KG1 (cell line): ENCODE measurements at regions not wholly inside any gene's neighbourhood (a gene's known extent, or its start where the extent isn't known, plus 50 kb on each side); places are given as distances from the start of the nearest gene placed in this dataset.

Experiments used
- DNase-seq: peaks from one replicate; lab custom pipeline; 2025; lab: John Stamatoyannopoulos, UW

DNA sequence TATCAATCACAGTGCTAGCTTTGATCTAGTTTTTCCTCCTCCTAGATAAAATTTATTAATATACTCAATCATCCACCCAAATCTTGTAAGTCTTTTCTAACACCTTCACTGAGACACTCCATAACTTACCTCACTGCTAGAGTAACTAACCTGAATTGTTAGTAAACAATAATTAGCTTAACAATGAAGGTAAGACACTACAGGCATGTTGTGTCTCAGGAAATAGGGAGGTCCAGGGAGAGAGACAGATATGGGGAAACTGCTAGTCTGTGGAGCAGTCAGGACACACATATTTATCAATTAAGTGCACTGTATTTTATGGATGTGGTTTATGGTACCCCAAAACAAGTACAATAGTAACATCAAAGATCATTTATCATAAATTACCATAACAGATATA lies 94.2 kb upstream of the SSTR1 start:
- DNase-seq = no peak

DNA sequence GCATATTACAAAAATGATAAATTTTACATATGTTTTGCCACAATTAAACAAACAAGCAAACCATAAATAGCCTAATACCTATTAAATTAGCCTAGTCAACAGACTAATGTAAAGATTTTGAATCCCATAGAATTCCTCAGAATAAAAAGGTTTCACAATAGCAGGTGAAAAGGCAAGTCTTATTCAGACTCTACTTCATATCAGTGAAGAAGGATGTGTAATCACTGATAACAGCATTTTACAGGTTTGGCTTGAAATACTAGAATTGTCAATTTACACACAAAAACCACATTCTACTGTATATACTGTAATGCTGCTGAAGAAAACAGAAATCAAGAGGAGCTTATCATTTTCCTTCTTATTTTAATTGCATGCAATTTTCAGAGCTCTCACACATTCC lies 90.8 kb upstream of the SSTR1 start:
- no peak for DNase-seq

- no peak for DNase-seq
Measured at GRCh38 chr14:38120109-38120508, 87.6 kb upstream of the SSTR1 start.

DNA sequence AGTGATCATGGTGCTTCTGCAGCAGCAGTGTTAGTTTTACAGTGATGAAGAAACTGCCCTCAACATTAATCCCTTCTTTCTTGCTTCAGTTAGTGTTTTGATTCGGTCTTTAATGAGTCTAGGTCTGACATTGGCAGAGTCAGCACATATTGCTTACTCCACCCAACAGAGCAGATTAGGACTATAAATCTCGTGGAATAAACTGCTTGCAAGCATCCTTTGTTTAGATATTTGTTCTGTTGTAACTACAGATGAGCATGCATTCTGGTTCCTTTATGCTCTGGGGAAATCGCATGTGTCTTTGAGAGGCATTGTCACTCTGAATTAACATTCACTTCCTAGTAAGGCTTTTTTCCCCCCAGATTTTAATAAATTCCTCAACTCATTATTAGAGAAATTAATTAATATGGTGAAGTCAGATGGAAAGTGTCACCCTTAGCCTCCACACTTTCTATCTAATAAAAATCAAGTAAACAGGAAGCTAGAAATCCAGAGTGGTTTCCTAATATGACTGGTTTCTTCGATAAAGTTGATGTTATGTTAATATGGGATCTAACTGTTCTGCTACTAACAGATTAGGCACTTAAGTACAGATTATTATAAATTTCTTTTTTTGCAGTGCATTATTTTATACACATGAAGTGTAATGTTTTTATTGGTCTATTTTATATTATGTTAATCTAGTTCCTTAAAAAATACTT lies 86.2 kb upstream of the SSTR1 start:
- no peak for DNase-seq

GRCh38 chr14:38122241-38122640 lies 85.5 kb upstream of the SSTR1 start:
- DNase-seq = no peak

GRCh38 chr14:38124506-38124905 lies 83.2 kb upstream of the SSTR1 start:
- no peak for DNase-seq

DNA sequence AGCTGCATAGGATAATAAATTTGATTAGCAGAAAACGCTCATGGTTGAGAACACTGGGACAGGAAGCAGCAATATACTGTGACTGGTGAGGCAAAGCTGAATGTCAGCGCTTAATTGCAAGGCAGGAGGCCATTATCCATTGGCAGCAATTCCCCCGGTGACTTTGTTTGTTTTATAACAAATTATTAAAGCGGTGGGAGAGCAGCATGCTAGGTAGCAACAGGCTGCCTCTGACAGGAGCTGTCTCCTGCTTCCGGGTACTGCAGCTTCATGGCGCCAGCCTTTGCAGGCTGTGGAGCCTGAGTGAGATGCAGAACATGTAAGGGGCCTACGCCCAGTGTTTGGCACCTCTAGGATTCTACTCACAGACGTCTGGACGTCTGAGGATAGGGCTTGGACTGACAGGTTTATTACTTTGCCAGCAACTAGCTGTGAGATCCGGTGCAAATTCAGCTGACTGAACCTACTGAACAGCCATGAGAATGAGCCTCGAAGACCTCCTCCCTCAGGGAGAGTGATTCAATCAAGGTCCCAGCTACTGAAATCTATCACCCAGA lies 82.1 kb upstream of the SSTR1 start:
- DNase-seq = no peak

- DNase-seq = no peak
Measured at GRCh38 chr14:38127356-38127755, 80.3 kb upstream of the SSTR1 start.

DNA sequence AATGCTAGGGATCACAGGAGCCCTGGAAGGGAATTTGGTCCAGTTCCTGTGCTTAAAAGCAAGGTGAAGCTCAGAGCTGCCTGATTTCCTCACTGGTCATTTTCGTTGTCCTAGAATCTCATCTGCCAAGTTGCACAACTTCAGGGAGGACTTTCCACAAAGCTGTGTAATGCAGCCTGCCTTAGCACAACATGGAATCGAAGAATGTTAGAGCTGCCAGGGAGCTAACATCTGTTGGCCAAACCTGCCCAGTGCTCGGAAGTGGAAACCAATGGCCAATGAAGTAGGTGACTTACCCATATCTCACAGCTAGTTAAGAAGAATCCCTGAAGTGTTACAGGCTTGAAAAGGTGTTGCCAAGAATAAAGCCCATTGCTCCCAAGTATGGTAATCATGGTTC lies 79.9 kb upstream of the SSTR1 start:
- DNase-seq = no peak

- no peak for DNase-seq
Measured at GRCh38 chr14:38128640-38129039, 79.1 kb upstream of the SSTR1 start.

DNA sequence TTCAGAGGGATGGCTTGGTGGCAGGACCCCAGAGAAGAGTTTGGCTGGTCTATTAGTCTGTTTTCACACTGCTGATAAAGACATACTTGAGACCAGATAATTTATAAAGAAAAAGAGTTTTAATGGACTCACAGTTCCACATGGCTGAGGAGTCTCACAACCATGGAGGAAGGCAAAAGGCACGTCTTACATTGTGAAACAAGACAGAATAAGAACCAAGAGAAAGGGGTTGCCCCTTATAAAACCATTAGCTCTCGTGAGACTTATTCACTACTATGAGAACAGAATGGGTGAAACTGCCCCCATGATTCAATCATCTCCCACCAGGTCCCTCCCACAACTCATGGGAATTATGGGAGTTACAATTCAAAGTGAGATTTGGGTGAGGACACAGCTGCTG lies 78.5 kb upstream of the SSTR1 start:
- no peak for DNase-seq

GRCh38 chr14:38129705-38130104 lies 78.0 kb upstream of the SSTR1 start:
- DNase-seq = no peak

DNA sequence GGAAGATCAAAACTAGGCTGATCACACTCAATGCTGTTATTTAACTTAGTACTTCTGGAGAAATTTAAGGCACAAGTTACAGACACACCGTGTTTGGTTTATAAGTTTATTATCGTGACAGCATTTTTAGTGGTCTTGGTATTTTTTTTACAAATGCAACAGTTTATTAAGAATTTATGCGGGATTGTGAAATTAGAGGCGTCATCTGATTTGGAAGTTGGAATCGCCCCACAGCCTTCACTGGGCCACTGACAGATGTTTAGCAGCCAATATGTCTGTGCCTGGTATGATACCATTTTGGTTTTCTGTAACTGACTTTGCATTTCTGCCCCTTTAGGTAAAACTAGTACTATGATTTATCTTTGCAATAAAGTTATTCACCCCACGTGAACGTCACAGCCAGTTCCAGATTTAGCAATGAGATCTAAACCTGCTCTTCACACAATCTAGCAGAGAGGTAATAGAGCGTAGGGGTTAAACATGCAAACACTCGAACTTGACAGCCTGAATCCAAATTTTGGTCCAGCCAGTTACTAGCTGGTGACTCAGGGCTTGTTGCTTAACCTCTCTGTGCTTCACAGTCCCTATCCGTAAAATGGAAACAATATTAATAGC lies 73.2 kb upstream of the SSTR1 start:
- no peak for DNase-seq

GRCh38 chr14:38135106-38135867 lies 72.4 kb upstream of the SSTR1 start:
- DNase-seq = no peak

DNA sequence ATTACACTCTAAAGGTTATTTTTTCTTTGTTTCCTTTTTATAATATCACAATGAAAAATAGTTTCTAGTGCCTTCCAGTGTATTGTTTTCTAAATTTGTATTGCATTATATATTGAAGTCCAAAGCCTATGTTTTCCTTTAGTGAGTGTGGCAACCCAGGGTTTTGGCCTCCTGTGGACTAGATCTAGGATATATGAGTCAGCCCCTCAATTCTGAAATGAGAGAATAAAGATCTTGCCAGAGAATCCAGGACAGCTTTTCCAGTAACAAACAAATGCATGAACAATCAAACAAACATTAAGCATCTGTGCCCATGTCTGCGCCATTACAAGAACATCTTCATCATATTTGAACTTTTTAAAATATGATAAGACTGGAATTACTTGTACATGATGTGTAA lies 70.7 kb upstream of the SSTR1 start:
- no peak for DNase-seq

DNA sequence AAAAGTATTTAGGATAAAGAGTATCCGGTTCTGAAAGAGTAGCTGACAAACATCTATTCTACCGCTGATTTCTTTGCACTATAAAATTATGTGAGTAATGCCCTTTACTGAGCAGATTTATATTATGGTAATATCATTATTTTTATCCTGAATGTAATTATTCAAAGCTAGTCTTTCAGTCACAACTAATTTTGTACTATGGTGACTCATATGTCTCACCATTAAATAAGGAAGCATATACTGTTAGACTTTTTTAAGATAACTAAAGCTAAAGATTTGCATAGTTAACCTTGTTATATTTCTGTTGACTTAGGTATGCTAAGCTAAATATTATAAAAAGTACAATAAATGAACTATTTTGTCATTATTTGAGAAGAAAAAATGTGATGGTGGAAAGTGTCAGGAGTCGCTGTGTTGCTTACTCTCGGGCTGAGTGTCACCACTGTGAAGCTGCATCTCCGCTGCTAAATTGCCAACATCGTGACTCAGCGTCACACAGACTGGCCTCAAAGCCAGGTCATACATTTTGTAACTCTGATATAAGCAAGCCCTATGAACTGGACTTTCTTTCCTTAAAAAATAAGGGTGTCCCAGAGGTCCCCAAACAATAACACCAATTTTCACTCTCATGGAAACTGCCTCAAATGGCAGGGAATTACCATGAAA lies 69.1 kb upstream of the SSTR1 start:
- DNase-seq = no peak

DNA sequence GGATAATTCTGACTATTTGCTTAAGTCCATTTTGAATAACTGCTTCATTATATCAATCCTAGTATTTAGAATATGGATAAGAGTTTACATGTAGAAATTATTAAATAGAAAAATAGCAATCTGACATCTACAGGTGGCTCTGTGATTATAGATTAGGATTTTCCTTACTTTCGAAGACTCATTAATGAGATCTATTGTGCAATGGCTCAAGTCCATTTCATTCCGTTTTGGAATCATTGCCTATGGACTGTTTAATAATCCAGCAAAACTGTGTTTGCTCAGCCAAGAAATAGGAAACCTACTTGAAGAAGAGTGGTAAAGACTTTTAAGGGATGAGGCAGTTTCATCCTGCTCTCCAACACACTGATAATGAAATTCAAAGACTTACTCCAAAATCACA lies 67.8 kb upstream of the SSTR1 start:
- no peak for DNase-seq

DNA sequence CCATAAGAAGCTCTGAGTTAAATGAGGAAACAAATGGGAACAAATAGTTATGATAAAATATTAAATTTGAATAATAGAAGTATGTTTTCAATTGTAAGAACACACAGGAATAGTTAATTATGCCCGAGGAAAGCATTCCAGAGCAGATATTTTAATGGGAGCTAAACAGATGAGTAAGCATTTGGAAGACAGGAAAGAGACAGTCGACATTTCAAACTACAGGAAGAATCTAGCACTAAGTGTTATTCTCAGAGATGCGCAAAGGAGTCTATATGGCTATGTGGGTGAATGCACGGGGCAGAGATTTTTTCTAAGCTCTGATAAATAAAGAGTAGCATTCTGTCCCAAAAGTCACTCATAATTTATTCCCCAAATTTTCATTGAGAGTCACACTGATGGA lies 64.5 kb upstream of the SSTR1 start:
- no peak for DNase-seq

- DNase-seq = no peak
Measured at GRCh38 chr14:38143659-38144505, 63.8 kb upstream of the SSTR1 start.

DNA sequence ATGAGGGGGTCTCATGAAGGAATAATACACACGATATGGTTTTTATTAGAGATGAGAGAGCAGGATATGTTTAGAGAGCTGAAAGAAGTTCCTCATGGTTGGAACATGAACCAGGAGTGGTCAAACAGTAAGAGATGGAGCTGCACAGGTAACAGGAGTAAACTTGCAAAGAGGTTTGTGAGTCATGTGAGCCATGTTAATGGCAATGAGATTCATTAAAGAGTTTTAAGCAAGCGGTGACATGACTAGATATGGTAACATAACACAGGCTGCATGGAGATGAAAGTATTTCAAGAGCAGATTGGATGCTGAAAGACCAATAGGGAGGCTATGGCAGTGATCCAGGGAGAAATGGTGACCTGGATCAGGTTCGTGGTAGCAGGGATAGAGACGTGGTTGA lies 62.6 kb upstream of the SSTR1 start:
- no peak for DNase-seq

DNA sequence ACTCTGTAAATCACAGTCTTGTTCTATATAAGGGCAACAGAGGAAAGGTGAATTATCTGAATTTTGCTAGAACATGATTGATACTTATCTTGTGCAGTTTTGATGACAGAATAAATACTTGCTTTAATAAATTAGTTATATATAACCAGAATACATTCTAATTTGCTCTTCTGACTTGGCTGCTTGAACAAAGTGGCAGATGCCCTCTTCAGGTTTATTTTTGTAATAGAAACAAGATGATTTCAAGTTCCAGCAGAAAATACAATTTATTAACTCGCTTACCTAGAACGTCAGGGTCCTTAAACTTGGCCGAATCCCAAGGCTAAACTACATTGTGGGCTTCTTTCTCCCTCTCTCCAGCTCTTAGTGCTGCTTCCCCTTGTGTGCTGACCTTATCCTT lies 57.6 kb upstream of the SSTR1 start:
- no peak for DNase-seq
